GM19324 (cell line): ENCODE measurements at regions not wholly inside any gene's neighbourhood (a gene's known extent, or its start where the extent isn't known, plus 50 kb on each side); places are given as distances from the start of the nearest gene placed in this dataset.
"Not testable (repeated sequence)": the region's sequence is repeated elsewhere in the genome, so short reads cannot be mapped to it uniquely, and the experiment has no call there.

Experiments used
- ATAC-seq: cut with Tn5 transposase; IDR thresholded peaks from one replicate; pipeline ENCODE4 v1.9.1; 2021; ENCODE audit warnings: mild to moderate bottlenecking, moderate library complexity; ENCODE audit not compliant: unreplicated experiment, low FRiP score

- no peak for ATAC-seq
Measured at GRCh38 chr1:163933437-163933836, 611.7 kb downstream of the NUF2 start.

GRCh38 chr1:163935738-163936374 is 614.1 kb downstream of the NUF2 start:
- no peak for ATAC-seq

GRCh38 chr1:163959622-163960021 is 599.4 kb upstream of the PBX1 start:
- ATAC-seq: no peak

- no peak for ATAC-seq
Measured at GRCh38 chr1:163970151-163970550, 588.8 kb upstream of the PBX1 start.

GRCh38 chr1:163970699-163971098 is 588.3 kb upstream of the PBX1 start:
- ATAC-seq: no peak

GRCh38 chr1:163973586-163973985 is 585.4 kb upstream of the PBX1 start:
- ATAC-seq: no peak

GRCh38 chr1:163974120-163974519 is 584.9 kb upstream of the PBX1 start:
- no peak for ATAC-seq

- no peak for ATAC-seq
Measured at GRCh38 chr1:163980394-163980793, 578.6 kb upstream of the PBX1 start.

- ATAC-seq: no peak
Measured at GRCh38 chr1:163981500-163982030, 577.4 kb upstream of the PBX1 start.

- no peak for ATAC-seq
Measured at GRCh38 chr1:163983097-163983496, 575.9 kb upstream of the PBX1 start.

GRCh38 chr1:163985700-163986099 is 573.3 kb upstream of the PBX1 start:
- ATAC-seq: no peak

- ATAC-seq: no peak
Measured at GRCh38 chr1:163999131-163999530, 559.9 kb upstream of the PBX1 start.

GRCh38 chr1:164006186-164006585 is 552.8 kb upstream of the PBX1 start:
- ATAC-seq: not testable (repeated sequence)

GRCh38 chr1:164006621-164007020 is 552.4 kb upstream of the PBX1 start:
- no peak for ATAC-seq

- no peak for ATAC-seq
Measured at GRCh38 chr1:164017239-164017638, 541.7 kb upstream of the PBX1 start.

- no peak for ATAC-seq
Measured at GRCh38 chr1:164020391-164020790, 538.6 kb upstream of the PBX1 start.

- no peak for ATAC-seq
Measured at GRCh38 chr1:164021813-164022212, 537.2 kb upstream of the PBX1 start.

- no peak for ATAC-seq
Measured at GRCh38 chr1:164033782-164034181, 525.2 kb upstream of the PBX1 start.

GRCh38 chr1:164040754-164041153 is 518.2 kb upstream of the PBX1 start:
- no peak for ATAC-seq

- ATAC-seq: no peak
Measured at GRCh38 chr1:164051782-164052181, 507.2 kb upstream of the PBX1 start.

- ATAC-seq: no peak
Measured at GRCh38 chr1:164054331-164054730, 504.7 kb upstream of the PBX1 start.

GRCh38 chr1:164058198-164058597 is 500.8 kb upstream of the PBX1 start:
- no peak for ATAC-seq

GRCh38 chr1:164061528-164061927 is 497.5 kb upstream of the PBX1 start:
- ATAC-seq: no peak
